Subcutaneous abdominal adipose tissue (tissue), 5 donors: ENCODE measurements at regions not wholly inside any gene's neighbourhood (a gene's known extent, or its start where the extent isn't known, plus 50 kb on each side); places are given as distances from the start of the nearest gene placed in this dataset.

Experiments
- H3K27ac ChIP-seq: one replicate; pipeline ENCODE4 v1.7.0; 2013; ENCODE audit warnings: low read depth, mild to moderate bottlenecking, inconsistent platforms, low read length, moderate library complexity
- H3K27me3 ChIP-seq, 5 donors: one replicate each; pipeline ENCODE4 v1.7.0; 2013; ENCODE audit warnings: low read length in 5 of 5, inconsistent platforms in 1 of 5; ENCODE audit not compliant: control insufficient read depth in 5 of 5, insufficient read depth in 4 of 5
- H3K36me3 ChIP-seq, 5 donors: one replicate each; pipeline ENCODE4 v1.7.0; 2013; ENCODE audit warnings: low read length in 5 of 5; ENCODE audit not compliant: control insufficient read depth in 5 of 5, insufficient read depth in 5 of 5
- H3K4me1 ChIP-seq, 5 donors: one replicate each; pipeline ENCODE4 v1.7.0; 2013; ENCODE audit warnings: low read length in 5 of 5, mild to moderate bottlenecking in 3 of 5, moderate library complexity in 1 of 5; ENCODE audit not compliant: control insufficient read depth in 5 of 5, insufficient read depth in 5 of 5
- H3K4me3 ChIP-seq, 5 donors: one replicate each; pipeline ENCODE4 v1.7.0; 2013; ENCODE audit warnings: low read length in 5 of 5, low read depth in 1 of 5
- H3K9ac ChIP-seq, 5 donors: one replicate each; pipeline ENCODE4 v1.7.0; 2013; ENCODE audit warnings: low read length in 5 of 5, mild to moderate bottlenecking in 4 of 5, moderate library complexity in 3 of 5
- H3K9me3 ChIP-seq, 5 donors: one replicate each; pipeline ENCODE4 v1.7.0; 2013; ENCODE audit warnings: low read length in 5 of 5; ENCODE audit not compliant: control insufficient read depth in 5 of 5
- donor health status: healthy.
- donor health status: healthy.
- donor health status: healthy.
- donor health status: healthy.
- donor health status: healthy.

DNA sequence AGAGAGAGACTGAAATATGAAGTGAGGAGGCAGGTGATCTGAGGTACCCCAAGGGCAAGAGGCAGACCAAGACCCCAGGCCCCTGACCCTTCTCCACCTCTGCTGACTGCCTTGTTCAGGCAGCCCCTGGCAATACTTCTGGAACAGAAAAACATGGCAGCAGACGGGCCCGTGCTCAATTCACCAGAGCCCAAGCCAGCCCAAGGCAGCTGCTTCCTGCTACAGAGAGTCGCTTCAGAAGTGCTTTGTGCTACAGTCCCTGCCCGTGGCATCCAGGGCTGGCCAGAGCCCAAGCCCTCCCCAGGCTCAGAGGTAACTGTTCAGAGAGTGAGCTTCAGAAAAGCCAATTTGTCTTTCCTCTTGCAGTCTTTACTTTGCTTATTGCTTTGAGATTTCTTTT, 151.4 kb upstream of the FSTL4 start:
- Histone ChIP-seq H3K4me3 (no peak overlapping the region), H3K4me1 (no peaks in the 10 kb centered on the region), H3K27ac (no peak overlapping the region), H3K27me3 (peaks cover 0 to 9% (median 0%) of the 10 kb centered on the region in 5 donors), H3K9ac (no peak overlapping the region), H3K9me3 (no peaks in the 10 kb centered on the region), H3K36me3 (no peaks in the 10 kb centered on the region)

DNA sequence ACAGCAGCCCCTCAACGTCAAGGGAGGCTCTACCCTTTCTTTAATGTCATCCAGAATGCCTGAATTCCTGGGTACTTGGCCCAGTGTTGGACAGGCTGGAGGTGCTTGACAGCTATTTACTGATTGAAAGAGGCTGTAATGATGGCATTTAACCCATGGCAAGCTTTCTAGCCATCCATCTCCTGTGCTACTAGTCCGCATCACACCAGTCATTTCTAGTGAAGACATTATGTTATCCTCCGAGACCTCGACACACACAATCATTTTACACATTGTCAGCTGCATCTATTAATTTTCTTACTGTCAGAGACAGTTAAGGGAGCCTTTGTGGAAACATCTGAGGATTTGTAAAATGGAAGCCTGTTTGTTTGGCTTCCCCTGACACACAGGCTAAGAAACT, 149.3 kb upstream of the FSTL4 start:
- no peak overlapping the region for H3K9ac ChIP-seq
- no peaks in the 10 kb centered on the region for H3K4me1 ChIP-seq
- no peaks in the 10 kb centered on the region for H3K9me3 ChIP-seq
- peaks cover 0 to 10% (median 2%) of the 10 kb centered on the region in 5 donors for H3K27me3 ChIP-seq
- H3K4me3 ChIP-seq: no peak overlapping the region
- H3K36me3 ChIP-seq: no peaks in the 10 kb centered on the region
- no peak overlapping the region for H3K27ac ChIP-seq

DNA sequence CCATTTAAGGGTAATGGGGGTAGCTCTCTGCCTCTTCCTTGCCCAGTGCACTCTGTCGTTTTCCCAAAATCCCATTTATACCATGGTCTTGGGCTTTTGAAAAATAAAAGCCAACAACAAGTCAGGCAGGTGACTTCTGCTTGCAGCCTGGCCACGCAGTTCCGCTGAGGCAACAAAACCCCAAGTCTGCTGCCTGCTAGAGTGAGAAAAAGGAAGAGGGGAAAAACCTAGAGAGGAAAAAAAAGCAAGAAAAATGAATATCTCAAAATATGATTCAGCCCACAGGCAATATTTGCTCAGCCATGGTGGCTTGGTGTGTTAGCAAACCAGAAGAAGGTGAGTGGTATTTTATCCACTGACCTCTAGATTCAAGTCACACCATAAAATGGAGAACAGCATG, 148.2 kb upstream of the FSTL4 start:
- no peak overlapping the region for H3K4me3 ChIP-seq
- H3K36me3 ChIP-seq: no peaks in the 10 kb centered on the region
- no peak overlapping the region for H3K9ac ChIP-seq
- no peaks in the 10 kb centered on the region for H3K9me3 ChIP-seq
- peaks cover 0 to 13% (median 8%) of the 10 kb centered on the region in 5 donors for H3K27me3 ChIP-seq
- no peaks in the 10 kb centered on the region for H3K4me1 ChIP-seq
- H3K27ac ChIP-seq: no peak overlapping the region

DNA sequence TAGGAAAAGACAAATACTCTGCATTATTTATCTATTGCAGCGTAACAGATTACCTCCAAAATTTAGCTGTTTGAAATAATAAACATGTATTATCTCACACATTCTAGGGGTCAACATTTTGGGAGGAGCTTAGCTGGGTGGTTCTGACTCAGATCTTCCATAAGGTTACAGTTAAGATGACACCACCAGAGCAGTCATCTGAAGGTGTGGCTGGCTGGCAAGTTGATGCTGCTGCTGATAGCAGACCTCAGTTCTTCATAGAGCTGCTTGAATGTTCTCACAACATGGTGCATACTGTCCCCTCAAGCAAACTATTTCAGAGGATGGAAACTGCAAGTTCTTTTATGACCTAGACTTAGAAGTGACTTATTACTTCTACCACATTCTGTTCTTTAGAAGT, 146.3 kb upstream of the FSTL4 start:
- Histone ChIP-seq H3K27ac (no peak overlapping the region), H3K4me1 (no peaks in the 10 kb centered on the region), H3K36me3 (no peaks in the 10 kb centered on the region), H3K9ac (no peak overlapping the region), H3K27me3 (peaks cover 6 to 20% (median 9%) of the 10 kb centered on the region in 5 donors), H3K9me3 (no peaks in the 10 kb centered on the region), H3K4me3 (no peak overlapping the region)

DNA sequence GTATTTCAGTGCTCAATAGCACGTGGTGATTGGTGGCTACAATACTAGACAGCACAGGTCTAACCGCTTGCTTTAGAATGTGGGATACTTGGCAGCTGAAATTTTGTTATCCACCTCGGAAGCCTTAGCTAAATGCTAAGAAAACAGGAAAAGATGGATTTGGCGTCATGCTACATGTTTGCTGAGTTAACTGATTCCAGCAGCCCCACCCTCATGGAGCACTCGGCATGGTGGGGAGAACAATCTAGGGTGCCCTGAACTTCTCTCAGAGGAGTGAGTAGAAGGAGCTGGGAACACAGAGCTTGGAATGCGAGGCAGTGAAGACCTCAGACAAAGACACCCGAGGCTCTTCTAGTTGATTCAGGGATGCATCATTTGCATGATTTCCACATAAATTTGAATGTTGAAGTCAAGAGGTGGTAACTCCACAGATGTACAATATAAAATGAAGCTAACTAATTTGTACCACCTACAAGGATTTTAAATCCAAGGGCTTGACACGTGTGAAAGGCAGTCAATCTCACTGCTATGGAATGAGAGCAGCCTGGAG, 145.1 kb upstream of the FSTL4 start:
- Histone ChIP-seq H3K36me3 (no peaks in the 10 kb centered on the region), H3K4me3 (no peak overlapping the region), H3K27me3 (peaks cover 6 to 11% (median 9%) of the 10 kb centered on the region in 5 donors), H3K4me1 (no peaks in the 10 kb centered on the region), H3K9ac (no peak overlapping the region), H3K9me3 (no peaks in the 10 kb centered on the region), H3K27ac (no peak overlapping the region)

DNA sequence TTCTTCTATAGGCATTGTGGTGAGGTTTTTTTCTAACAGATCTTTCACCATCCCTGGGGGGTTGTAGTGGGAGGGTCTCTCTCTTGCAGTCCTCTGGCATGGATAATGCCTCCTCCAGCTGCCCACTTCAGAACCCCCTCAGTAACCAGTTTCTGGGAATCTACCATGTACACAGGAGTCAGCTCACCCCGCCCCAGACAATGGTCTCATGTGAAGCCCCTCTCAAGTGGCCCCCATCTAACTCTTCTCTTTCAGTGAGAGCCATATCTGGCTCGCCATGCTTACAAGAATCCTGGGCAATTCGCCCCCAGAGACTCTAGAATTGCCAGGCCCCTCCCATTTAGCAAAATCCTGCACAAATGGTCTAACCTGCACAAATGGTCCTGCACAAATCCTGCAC, 144.4 kb upstream of the FSTL4 start:
- no peaks in the 10 kb centered on the region for H3K9me3 ChIP-seq
- no peaks in the 10 kb centered on the region for H3K36me3 ChIP-seq
- H3K27ac ChIP-seq: no peak overlapping the region
- no peak overlapping the region for H3K4me3 ChIP-seq
- H3K9ac ChIP-seq: no peak overlapping the region
- H3K27me3 ChIP-seq: peaks cover 6 to 13% (median 9%) of the 10 kb centered on the region in 5 donors
- no peaks in the 10 kb centered on the region for H3K4me1 ChIP-seq

DNA sequence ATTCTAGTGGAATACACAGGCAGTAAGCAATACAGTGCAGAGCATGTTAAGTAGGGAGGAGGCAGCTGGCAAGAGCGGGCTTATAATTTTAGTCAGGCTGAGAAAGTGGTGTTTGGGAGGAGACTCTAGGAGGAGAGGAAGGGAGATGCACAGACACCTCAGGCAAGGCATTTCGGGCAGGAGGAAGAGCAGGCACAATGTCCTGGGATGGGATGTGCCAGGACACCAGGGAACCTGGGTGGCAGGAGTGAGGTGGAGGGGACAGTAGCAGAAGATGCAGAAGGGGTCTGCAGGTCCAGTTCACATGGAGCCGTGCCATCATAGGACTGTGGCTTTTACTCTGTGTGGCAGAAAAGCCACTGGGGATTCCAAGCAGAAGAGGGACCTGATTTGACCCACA, 143.7 kb upstream of the FSTL4 start:
- H3K27ac ChIP-seq: no peak overlapping the region
- no peaks in the 10 kb centered on the region for H3K36me3 ChIP-seq
- H3K4me3 ChIP-seq: no peak overlapping the region
- no peak overlapping the region for H3K9ac ChIP-seq
- H3K27me3 ChIP-seq: peaks cover 6 to 17% (median 9%) of the 10 kb centered on the region in 5 donors
- no peaks in the 10 kb centered on the region for H3K9me3 ChIP-seq
- no peaks in the 10 kb centered on the region for H3K4me1 ChIP-seq

DNA sequence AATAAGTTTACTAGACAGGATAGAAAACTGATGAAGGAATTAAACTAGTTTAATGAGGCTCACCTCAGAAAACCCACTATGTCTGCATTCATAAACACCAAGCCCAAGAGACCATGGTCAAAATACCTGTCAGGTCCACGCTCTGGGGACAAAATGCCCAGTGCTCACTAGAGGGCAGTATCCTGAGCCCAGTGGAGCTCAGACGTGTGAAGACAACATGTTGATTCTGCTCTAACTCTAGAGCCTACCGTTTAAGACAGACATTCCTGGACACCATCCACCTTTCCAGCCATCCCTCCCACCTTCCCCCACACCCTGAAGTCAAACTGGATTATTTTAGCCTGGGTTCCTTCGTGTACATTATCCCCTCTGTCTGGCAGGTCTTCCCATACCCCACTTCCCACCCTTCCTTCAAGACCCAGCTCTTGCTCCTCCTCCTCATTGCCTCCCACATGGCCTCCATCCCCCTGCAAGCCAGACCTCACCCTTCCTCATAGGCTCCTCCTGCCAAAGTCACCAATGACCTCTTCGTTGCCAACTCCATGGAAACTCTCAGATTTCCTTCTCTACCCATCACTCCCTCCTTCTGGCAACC, 142.3 kb upstream of the FSTL4 start:
- Histone ChIP-seq H3K27me3 (peaks cover 6 to 17% (median 9%) of the 10 kb centered on the region in 5 donors), H3K27ac (no peak overlapping the region), H3K9ac (no peak overlapping the region), H3K4me3 (no peak overlapping the region), H3K36me3 (no peaks in the 10 kb centered on the region), H3K9me3 (no peaks in the 10 kb centered on the region), H3K4me1 (no peaks in the 10 kb centered on the region)

DNA sequence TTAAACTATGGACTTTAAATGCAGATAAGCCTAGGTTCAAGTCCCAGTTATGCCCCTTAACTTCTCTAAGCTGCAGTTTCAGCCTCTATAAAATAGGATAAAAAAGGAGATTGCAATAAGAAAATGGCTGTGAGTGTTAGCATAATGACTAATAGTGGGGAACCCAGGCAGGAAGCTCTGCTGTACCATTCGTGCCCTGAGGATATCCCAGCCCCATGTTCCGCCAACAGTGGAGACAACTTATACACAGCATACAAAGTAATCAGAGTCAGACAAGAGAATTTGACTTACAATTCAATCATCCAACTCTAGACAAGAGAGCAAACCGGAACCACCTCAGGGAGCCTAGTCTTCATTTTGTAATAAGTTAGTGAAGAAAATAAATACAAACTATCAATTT, 141.5 kb upstream of the FSTL4 start:
- Histone ChIP-seq H3K9me3 (no peaks in the 10 kb centered on the region), H3K27ac (no peak overlapping the region), H3K4me1 (no peaks in the 10 kb centered on the region), H3K27me3 (peaks cover 6 to 17% (median 9%) of the 10 kb centered on the region in 5 donors), H3K4me3 (no peak overlapping the region), H3K36me3 (no peaks in the 10 kb centered on the region), H3K9ac (no peak overlapping the region)

DNA sequence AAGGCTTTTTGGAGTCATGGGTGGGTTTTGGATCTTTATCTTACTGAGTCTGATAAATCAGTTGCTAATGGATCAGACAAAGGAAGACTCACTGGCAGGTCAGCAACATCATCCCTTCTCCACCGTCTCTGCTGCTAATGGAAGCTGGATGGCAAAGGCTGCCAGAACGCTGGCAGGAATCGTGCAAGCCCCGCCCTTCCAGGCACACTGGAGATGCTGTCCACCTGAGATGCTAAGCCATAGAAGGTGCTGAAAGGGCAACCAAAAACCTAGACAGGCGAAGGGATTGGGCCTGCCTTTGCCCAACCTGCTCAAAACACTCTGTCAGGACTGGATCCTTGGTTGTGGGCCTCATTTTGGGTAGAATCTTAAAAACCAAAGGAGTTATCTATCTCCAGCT, 139.5 kb upstream of the FSTL4 start:
- H3K27me3 ChIP-seq: peaks cover 6 to 17% (median 9%) of the 10 kb centered on the region in 5 donors
- no peaks in the 10 kb centered on the region for H3K36me3 ChIP-seq

More for the DNA sequence above, 139.5 kb upstream of the FSTL4 start:
- no peak overlapping the region for H3K9ac ChIP-seq
- H3K4me3 ChIP-seq: no peak overlapping the region
- H3K9me3 ChIP-seq: no peaks in the 10 kb centered on the region
- no peaks in the 10 kb centered on the region for H3K4me1 ChIP-seq
- no peak overlapping the region for H3K27ac ChIP-seq
